C4-2B (cell line): ENCODE measurements at regions not wholly inside any gene's neighbourhood (a gene's known extent, or its start where the extent isn't known, plus 50 kb on each side); places are given as distances from the start of the nearest gene placed in this dataset.

Source experiments
- ZFX ChIP-seq: fragments of 450-650 bp; IDR thresholded peaks from 2 replicates; pipeline ENCODE4 v1.6.1; 2017
- TF ChIP-seq, protein P1 (sequence below): fragments of 450-650 bp; conservative IDR thresholded peaks from 2 replicates; pipeline ENCODE4 v1.5.1; 2017; ENCODE audit warnings: mild to moderate bottlenecking

GRCh38 chr14:34331728-34332623 is 130.1 kb downstream of the SPTSSA start:
- TF ChIP-seq, protein P1, sequence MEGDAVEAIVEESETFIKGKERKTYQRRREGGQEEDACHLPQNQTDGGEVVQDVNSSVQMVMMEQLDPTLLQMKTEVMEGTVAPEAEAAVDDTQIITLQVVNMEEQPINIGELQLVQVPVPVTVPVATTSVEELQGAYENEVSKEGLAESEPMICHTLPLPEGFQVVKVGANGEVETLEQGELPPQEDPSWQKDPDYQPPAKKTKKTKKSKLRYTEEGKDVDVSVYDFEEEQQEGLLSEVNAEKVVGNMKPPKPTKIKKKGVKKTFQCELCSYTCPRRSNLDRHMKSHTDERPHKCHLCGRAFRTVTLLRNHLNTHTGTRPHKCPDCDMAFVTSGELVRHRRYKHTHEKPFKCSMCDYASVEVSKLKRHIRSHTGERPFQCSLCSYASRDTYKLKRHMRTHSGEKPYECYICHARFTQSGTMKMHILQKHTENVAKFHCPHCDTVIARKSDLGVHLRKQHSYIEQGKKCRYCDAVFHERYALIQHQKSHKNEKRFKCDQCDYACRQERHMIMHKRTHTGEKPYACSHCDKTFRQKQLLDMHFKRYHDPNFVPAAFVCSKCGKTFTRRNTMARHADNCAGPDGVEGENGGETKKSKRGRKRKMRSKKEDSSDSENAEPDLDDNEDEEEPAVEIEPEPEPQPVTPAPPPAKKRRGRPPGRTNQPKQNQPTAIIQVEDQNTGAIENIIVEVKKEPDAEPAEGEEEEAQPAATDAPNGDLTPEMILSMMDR, result peak; percentile 98
- no peak for TF ChIP-seq ZFX
